ENCODE measurements at regions not wholly inside any gene's neighbourhood (a gene's known extent, or its start where the extent isn't known, plus 50 kb on each side); places are given as distances from the start of the nearest gene placed in this dataset.
"Not testable (repeated sequence)": the region's sequence is repeated elsewhere in the genome, so short reads cannot be mapped to it uniquely, and the experiment has no call there.

GRCh38 chr5:10115669-10116068 lies 134.0 kb downstream of the ATPSCKMT start:
- H3K4me1 ChIP-seq, result no peaks in the 10 kb centered on the region
- H3K4me3 ChIP-seq, result no peak overlapping the region
- TF ChIP-seq Cebpa-rat (IDR thresholded peaks at IDR 0.05), result no peak
- H3K36me3 ChIP-seq, result no peaks in the 10 kb centered on the region
- H3K4me2 ChIP-seq, result no peak overlapping the region
- no peaks in the 10 kb centered on the region for H3K27me3 ChIP-seq
- H4K20me1 ChIP-seq, result no peaks in the 10 kb centered on the region
- no peak overlapping the region for H3K27ac ChIP-seq
- H3K9ac ChIP-seq, result no peak overlapping the region
- no peaks in the 10 kb centered on the region for H3K9me3 ChIP-seq

- Histone ChIP-seq H3K4me3 (no peak overlapping the region), H3K27me3 (no peaks in the 10 kb centered on the region), H3K9me3 (no peaks in the 10 kb centered on the region), H3K36me3 (no peaks in the 10 kb centered on the region), H3K9ac (no peak overlapping the region), H3K27ac (no peak overlapping the region), H4K20me1 (no peaks in the 10 kb centered on the region), H3K4me2 (no peak overlapping the region), H3K4me1 (no peaks in the 10 kb centered on the region)
- no peak for TF ChIP-seq Cebpa-rat (IDR thresholded peaks at IDR 0.05)
Observed at GRCh38 chr5:10111571-10111970, 138.1 kb downstream of the ATPSCKMT start.

DNA sequence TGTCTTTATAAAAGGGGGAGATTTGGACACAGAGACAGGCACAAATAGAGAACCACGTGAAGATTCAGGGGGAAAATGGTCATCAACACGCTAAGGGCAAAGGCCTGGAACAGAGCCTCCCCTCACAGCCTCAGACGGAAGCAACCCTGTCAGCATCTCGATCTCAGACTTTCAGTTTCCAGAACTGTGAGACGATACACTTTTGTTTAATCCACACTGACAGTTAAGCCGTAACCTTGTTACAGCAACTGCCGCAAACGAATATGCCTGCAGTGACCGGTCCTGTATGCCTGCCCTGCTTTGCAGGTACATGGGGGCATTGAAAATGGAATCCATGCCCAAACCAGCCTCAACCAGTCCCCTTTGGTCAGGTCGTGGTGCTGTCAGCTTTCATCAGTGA lies 139.5 kb downstream of the ATPSCKMT start:
- Histone ChIP-seq H4K20me1 (no peaks in the 10 kb centered on the region), H3K9ac (no peak overlapping the region), H3K4me3 (no peak overlapping the region), H3K27ac (no peak overlapping the region), H3K36me3 (no peaks in the 10 kb centered on the region), H3K9me3 (no peaks in the 10 kb centered on the region), H3K4me1 (no peaks in the 10 kb centered on the region), H3K4me2 (no peak overlapping the region), H3K27me3 (no peaks in the 10 kb centered on the region)
- TF ChIP-seq Cebpa-rat (IDR thresholded peaks at IDR 0.05), result no peak

- no peak for TF ChIP-seq Cebpa-rat (IDR thresholded peaks at IDR 0.05)
- Histone ChIP-seq H3K36me3 (no peaks in the 10 kb centered on the region), H3K27me3 (no peaks in the 10 kb centered on the region), H3K9me3 (no peaks in the 10 kb centered on the region), H3K4me2 (no peak overlapping the region), H3K27ac (no peak overlapping the region), H3K4me3 (no peak overlapping the region), H4K20me1 (no peaks in the 10 kb centered on the region), H3K9ac (no peak overlapping the region), H3K4me1 (no peaks in the 10 kb centered on the region)
Observed at GRCh38 chr5:10109299-10109698, 140.4 kb downstream of the ATPSCKMT start.

GRCh38 chr5:10106806-10107205 lies 142.9 kb downstream of the ATPSCKMT start:
- no peak overlapping the region for H3K4me3 ChIP-seq
- no peak for TF ChIP-seq Cebpa-rat (IDR thresholded peaks at IDR 0.05)
- H3K9me3 ChIP-seq, result no peaks in the 10 kb centered on the region
- H3K4me1 ChIP-seq, result no peaks in the 10 kb centered on the region
- H3K27me3 ChIP-seq, result no peaks in the 10 kb centered on the region
- no peaks in the 10 kb centered on the region for H3K36me3 ChIP-seq
- no peak overlapping the region for H3K9ac ChIP-seq
- H3K27ac ChIP-seq, result no peak overlapping the region
- H4K20me1 ChIP-seq, result no peaks in the 10 kb centered on the region
- H3K4me2 ChIP-seq, result no peak overlapping the region

GRCh38 chr5:10106285-10106684 lies 143.4 kb downstream of the ATPSCKMT start:
- H3K36me3 ChIP-seq, result no peaks in the 10 kb centered on the region
- H3K4me1 ChIP-seq, result no peaks in the 10 kb centered on the region
- H3K4me3 ChIP-seq, result no peak overlapping the region
- H3K27ac ChIP-seq, result no peak overlapping the region
- H3K4me2 ChIP-seq, result no peak overlapping the region
- no peaks in the 10 kb centered on the region for H4K20me1 ChIP-seq
- no peak overlapping the region for H3K9ac ChIP-seq
- TF ChIP-seq Cebpa-rat (IDR thresholded peaks at IDR 0.05), result no peak
- H3K27me3 ChIP-seq, result no peaks in the 10 kb centered on the region
- H3K9me3 ChIP-seq, result no peaks in the 10 kb centered on the region

GRCh38 chr5:10102706-10103497 lies 146.8 kb downstream of the ATPSCKMT start:
- H4K20me1 ChIP-seq, result no peaks in the 10 kb centered on the region
- no peaks in the 10 kb centered on the region for H3K27me3 ChIP-seq
- H3K4me1 ChIP-seq, result no peaks in the 10 kb centered on the region
- no peaks in the 10 kb centered on the region for H3K36me3 ChIP-seq
- TF ChIP-seq Cebpa-rat (IDR thresholded peaks at IDR 0.05), result no peak
- H3K27ac ChIP-seq, result no peak overlapping the region
- H3K9me3 ChIP-seq, result peaks cover 7% of the 10 kb centered on the region; the same call in 1 of the 2 replicates
- H3K4me3 ChIP-seq, result no peak overlapping the region
- no peak overlapping the region for H3K9ac ChIP-seq
- no peak overlapping the region for H3K4me2 ChIP-seq

DNA sequence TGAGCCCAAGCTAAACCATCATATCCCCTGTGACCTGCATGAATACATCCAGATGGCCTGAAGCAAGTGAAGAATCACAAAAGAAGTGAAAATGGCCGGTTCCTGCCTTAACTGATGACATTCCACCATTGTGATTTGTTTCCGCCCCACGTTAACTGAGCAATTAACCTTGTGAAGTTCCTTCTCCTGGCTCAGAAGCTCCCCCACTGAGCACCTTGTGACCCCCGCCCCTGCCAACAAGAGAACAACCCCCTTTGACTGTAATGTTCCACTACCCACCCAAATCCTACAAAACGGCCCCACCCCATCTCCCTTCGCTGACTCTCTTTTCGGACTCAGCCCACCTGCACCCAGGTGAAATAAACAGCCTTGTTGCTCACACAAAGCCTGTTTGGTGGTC lies 147.5 kb downstream of the ATPSCKMT start:
- H3K9me3 ChIP-seq, H3K4me1 ChIP-seq, H3K4me2 ChIP-seq, H3K27me3 ChIP-seq, H3K36me3 ChIP-seq, H3K9ac ChIP-seq, H3K27ac ChIP-seq, H3K4me3 ChIP-seq, H4K20me1 ChIP-seq: not testable (repeated sequence)

DNA sequence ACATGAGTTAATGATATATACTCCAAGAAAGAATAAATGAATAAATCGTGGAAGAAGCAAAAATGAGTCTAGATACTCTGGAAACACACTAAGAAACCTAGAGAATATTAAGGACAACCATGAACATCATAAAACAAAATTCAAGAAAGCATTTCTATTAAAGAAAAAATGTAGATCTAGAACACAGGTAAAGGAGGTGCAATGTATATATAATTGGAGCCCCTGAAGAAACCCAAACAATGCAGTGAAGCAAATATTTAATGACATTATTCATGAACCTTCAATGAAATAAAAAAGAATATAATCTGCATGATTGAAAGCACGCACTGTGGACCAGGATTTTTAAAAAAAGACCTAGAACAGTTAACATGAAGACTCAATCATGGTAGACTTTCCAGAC lies 150.1 kb downstream of the ATPSCKMT start:
- Histone ChIP-seq H3K27me3 (no peaks in the 10 kb centered on the region), H3K9ac (no peak overlapping the region), H3K36me3 (no peaks in the 10 kb centered on the region), H3K27ac (no peak overlapping the region), H4K20me1 (no peaks in the 10 kb centered on the region), H3K4me3 (no peak overlapping the region), H3K9me3 (peaks cover 7% of the 10 kb centered on the region; the same call in 1 of the 2 replicates), H3K4me2 (no peak overlapping the region), H3K4me1 (no peaks in the 10 kb centered on the region)
- TF ChIP-seq Cebpa-rat (IDR thresholded peaks at IDR 0.05), result no peak

DNA sequence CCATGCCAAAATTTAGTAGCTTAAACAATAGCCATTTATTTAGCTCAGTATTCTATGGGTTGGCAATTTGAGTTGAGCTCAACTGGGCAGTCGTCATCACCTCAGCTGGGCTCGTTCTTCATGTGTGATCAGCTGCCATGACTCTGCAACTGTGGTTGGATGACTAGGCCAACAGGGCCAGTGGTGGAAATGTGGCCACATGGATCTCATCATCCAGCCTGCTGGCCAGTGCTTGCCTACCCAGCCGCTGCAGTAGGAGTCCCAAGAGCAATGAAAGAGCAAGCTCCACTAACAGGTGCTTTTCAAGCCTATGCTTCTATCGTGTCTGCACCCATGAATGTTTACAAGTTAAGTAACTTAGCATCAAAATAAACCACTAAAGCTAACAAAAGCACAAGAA lies 158.0 kb downstream of the ATPSCKMT start:
- no peak overlapping the region for H3K4me2 ChIP-seq
- no peak overlapping the region for H3K4me3 ChIP-seq
- no peaks in the 10 kb centered on the region for H3K36me3 ChIP-seq
- no peaks in the 10 kb centered on the region for H3K4me1 ChIP-seq
- no peaks in the 10 kb centered on the region for H4K20me1 ChIP-seq
- no peak overlapping the region for H3K27ac ChIP-seq
- TF ChIP-seq Cebpa-rat (IDR thresholded peaks at IDR 0.05), result no peak
- H3K9ac ChIP-seq, result no peak overlapping the region
- peaks cover 11% of the 10 kb centered on the region for H3K9me3 ChIP-seq
- no peaks in the 10 kb centered on the region for H3K27me3 ChIP-seq

DNA sequence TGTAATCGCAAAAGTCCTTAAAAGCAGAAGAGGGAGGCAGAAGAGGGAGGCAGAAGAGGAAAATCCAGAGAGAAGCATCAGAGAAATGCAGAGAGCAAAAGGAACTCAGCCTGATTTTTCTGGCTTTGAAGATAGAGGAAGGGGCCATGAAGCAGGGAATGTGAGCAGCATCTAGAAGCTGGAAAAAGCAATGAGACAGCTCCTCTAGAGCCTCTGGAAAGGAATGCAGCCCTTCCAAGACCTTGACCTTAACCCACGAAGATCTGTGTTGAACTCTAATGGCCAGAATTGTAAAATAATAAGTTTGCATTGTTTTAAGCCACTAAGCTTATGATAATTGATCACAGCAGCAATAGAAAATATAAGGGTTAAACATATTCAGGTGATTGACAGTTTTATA lies 159.6 kb downstream of the ATPSCKMT start:
- H3K27me3 ChIP-seq, result no peaks in the 10 kb centered on the region
- H3K9ac ChIP-seq, result no peak overlapping the region
- no peak overlapping the region for H3K4me3 ChIP-seq
- no peaks in the 10 kb centered on the region for H3K4me1 ChIP-seq
- TF ChIP-seq Cebpa-rat (IDR thresholded peaks at IDR 0.05), result no peak
- peaks cover 11% of the 10 kb centered on the region for H3K9me3 ChIP-seq
- no peaks in the 10 kb centered on the region for H3K36me3 ChIP-seq
- no peak overlapping the region for H3K27ac ChIP-seq
- H4K20me1 ChIP-seq, result no peaks in the 10 kb centered on the region
- no peak overlapping the region for H3K4me2 ChIP-seq
